ENCODE measurements at regions not wholly inside any gene's neighbourhood (a gene's known extent, or its start where the extent isn't known, plus 50 kb on each side); places are given as distances from the start of the nearest gene placed in this dataset.
"Not testable (repeated sequence)": the region's sequence is repeated elsewhere in the genome, so short reads cannot be mapped to it uniquely, and the experiment has no call there.

DNA sequence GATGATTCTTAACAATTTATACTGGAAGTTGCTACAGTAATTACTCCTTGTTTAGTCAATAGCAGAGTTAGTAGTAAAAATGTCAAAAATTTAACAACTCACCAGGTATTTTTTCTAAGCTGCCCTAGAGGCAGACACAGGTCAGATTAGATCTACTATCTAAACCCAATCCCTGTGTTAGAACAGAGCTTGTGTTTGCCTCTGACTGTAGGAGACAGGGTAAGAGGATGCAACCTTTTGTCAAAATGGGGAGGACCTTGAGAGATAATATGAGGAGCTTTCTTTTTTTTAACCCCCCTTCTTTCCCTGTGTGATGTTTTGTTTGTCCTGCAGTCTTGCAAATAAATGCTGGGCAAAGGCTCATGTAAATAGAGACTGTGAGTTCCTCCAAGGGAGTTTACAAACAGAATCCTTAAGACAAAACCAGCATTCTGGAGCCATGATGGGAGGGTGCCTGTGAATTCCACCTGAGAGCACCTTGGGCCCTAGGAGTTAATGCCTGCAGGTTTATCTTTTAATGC is 353.1 kb downstream of the GATA3 start:
- Mint-ChIP-seq H3K36me3 (ENCODE audit: low read depth) (peaks cover 3% of the 10 kb centered on the region), H3K4me1 (peaks cover 51% of the 10 kb centered on the region), H3K27ac (peak overlapping the region; percentile 99), H3K27me3 (no peaks in the 10 kb centered on the region), H3K4me3 (peak overlapping the region; percentile 47)
- ATAC-seq, result peak; percentile 37
- H3K9me3 ChIP-seq (ENCODE audit: control insufficient read depth, low read length, poor library complexity, severe bottlenecking), result no peaks in the 10 kb centered on the region
- no peak for DNase-seq

DNA sequence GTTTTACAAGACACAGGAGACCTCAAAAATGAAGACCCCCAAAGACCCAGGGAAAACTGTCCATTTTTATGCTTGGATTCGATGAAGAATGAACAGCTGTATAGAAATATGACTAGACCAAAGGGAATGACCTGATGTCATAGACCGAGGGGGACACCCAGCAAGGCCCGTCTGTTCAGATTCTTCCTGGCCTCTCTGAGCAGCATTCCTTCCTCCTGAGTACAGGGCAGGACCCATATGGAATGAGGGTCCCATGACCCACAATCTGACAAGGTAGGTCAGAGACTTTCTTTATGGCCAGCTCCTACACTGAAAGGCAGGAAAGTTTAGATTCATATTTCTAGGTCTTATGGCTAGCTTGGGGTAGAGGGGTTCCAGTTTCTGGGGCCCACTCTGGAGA is 356.0 kb downstream of the GATA3 start:
- Mint-ChIP-seq H3K27me3 (no peaks in the 10 kb centered on the region), H3K36me3 (ENCODE audit: low read depth) (peaks cover 3% of the 10 kb centered on the region), H3K4me3 (no peak overlapping the region), H3K27ac (peak overlapping the region; percentile 99), H3K4me1 (peaks cover 29% of the 10 kb centered on the region)
- DNase-seq (no peak), ATAC-seq (no peak)
- no peaks in the 10 kb centered on the region for H3K9me3 ChIP-seq (ENCODE audit: control insufficient read depth, low read length, poor library complexity, severe bottlenecking)

DNA sequence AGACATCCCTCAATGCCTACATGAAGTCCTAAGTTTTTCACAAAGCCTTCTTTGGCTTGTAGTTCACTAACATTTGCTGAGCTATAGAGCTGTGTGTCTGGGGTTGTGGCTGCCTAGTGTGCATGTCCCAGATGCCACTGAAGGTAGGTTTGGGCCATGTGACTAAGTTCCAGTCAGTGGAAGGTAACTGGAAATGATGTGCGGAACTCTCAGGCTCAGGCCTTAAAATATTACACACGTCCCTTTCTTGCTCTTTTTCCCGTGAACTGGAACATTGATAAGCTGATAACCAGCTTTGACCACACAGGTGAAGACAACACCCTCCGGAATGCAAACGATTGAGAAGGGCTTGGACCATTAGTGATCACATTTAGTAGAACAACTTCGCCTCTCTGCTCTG is 358.1 kb downstream of the GATA3 start:
- peak overlapping the region; percentile 99 for H3K27ac Mint-ChIP-seq
- no peak overlapping the region for H3K4me3 Mint-ChIP-seq
- peaks cover 3% of the 10 kb centered on the region for H3K36me3 Mint-ChIP-seq (ENCODE audit: low read depth)
- no peak for DNase-seq
- no peak for ATAC-seq
- H3K9me3 ChIP-seq (ENCODE audit: control insufficient read depth, low read length, poor library complexity, severe bottlenecking), result no peaks in the 10 kb centered on the region
- peaks cover 26% of the 10 kb centered on the region for H3K4me1 Mint-ChIP-seq
- H3K27me3 Mint-ChIP-seq, result no peaks in the 10 kb centered on the region

DNA sequence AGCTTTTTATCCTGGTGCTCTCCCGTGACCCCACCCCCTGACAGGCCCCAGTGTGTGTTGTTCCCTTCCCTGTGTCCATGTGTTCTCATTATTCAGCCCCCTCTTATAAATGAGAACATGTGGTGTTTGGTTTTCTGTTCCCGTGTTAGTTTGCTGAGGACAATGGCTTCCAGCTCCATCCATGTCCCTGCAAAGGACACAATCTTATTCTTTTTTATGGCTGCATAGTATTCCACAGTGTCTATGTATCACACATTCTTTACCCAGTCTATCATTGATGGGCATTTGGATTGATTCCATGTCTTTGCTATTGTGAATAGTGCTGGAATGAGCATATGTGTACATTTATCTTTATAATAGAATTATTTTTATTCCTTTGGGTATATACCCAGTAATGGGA is 360.5 kb downstream of the GATA3 start:
- not testable (repeated sequence) for H3K36me3 Mint-ChIP-seq (ENCODE audit: low read depth); ATAC-seq; H3K4me3 Mint-ChIP-seq; H3K9me3 ChIP-seq (ENCODE audit: control insufficient read depth, low read length, poor library complexity, severe bottlenecking); H3K27me3 Mint-ChIP-seq; DNase-seq
- Mint-ChIP-seq H3K4me1 (peaks cover 31% of the 10 kb centered on the region), H3K27ac (peak overlapping the region; percentile 93)

DNA sequence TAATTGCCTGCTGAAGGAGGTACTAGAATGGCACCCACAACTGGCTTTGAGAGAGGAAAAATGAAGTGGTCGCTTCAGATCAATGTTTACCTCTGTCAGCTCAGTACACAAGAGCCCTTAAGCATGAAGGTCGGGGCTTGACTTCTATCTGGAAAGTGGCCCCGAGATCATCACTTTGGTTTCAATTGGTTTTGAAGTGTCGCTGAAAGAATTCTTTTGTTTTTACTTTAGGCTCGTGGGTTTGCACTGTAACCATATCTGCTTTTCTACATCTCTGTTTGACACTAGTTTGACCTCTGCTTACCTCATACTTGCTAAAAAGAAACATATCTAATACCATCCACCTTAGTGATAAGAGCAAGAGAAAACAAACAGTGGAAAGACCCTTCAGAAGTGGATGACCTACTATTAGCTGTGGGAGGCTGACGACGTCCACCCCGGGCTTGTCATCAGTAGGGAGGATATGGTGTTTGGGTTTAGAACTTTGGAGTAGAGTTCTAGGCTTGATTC is 361.8 kb downstream of the GATA3 start:
- Mint-ChIP-seq H3K36me3 (ENCODE audit: low read depth) (peaks cover 4% of the 10 kb centered on the region), H3K4me3 (no peak overlapping the region), H3K4me1 (peaks cover 26% of the 10 kb centered on the region), H3K27me3 (no peaks in the 10 kb centered on the region), H3K27ac (peak overlapping the region; percentile 93)
- ATAC-seq (peak; percentile 93), DNase-seq (peak; percentile 19 to 53 (median 34))
- H3K9me3 ChIP-seq (ENCODE audit: control insufficient read depth, low read length, poor library complexity, severe bottlenecking), result no peaks in the 10 kb centered on the region

DNA sequence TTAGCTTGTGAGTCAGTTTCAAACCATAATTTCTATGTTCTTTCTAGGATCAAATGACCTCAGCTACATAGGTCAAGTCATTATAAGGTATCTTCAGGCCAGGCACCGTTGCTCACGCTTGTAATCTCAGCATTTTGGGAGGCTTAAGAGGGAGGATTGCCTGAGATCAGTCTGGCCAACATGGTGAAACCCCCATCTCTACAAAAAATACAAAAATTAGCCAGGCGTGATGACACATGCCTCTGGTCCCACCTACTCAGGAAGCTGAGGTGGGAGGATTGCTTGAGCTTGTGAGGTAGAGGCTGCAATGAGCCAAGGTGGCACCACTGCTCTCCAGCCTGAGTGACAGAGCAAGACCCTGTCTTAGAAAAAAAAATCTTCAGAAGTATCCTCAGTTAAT is 362.3 kb downstream of the GATA3 start:
- Mint-ChIP-seq H3K4me1 (peaks cover 24% of the 10 kb centered on the region), H3K36me3 (ENCODE audit: low read depth) (peaks cover 7% of the 10 kb centered on the region), H3K27ac (peak overlapping the region; percentile 93), H3K4me3 (no peak overlapping the region), H3K27me3 (no peaks in the 10 kb centered on the region)
- DNase-seq, result peak in 1 of 3 donors; percentile 43
- H3K9me3 ChIP-seq (ENCODE audit: control insufficient read depth, low read length, poor library complexity, severe bottlenecking), result no peaks in the 10 kb centered on the region
- peak; percentile 26 for ATAC-seq

DNA sequence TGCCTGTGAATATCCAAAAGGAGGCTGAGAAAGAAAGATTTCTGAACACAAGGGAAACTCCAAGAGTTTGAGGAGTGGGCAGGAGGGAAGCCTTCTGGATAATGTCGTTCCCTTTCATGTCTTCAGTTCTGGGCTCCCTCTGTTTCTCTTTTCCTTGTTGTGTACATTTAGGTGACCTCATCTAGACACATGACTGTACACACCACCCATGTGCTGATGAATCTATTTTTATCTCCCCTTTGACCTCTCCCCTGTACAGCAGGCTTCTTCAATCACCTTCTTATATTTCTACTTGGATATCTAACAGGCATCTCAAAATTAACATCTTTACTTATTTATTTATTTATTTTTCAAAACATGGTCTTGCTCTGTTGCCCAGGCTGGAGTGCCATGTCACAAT is 363.1 kb downstream of the GATA3 start:
- H3K27me3 Mint-ChIP-seq, result no peaks in the 10 kb centered on the region
- ATAC-seq, result no peak
- peaks cover 22% of the 10 kb centered on the region for H3K4me1 Mint-ChIP-seq
- H3K36me3 Mint-ChIP-seq (ENCODE audit: low read depth), result peaks cover 7% of the 10 kb centered on the region
- no peak overlapping the region for H3K4me3 Mint-ChIP-seq
- H3K27ac Mint-ChIP-seq, result peak overlapping the region; percentile 93
- DNase-seq, result no peak
- H3K9me3 ChIP-seq (ENCODE audit: control insufficient read depth, low read length, poor library complexity, severe bottlenecking), result no peaks in the 10 kb centered on the region

DNA sequence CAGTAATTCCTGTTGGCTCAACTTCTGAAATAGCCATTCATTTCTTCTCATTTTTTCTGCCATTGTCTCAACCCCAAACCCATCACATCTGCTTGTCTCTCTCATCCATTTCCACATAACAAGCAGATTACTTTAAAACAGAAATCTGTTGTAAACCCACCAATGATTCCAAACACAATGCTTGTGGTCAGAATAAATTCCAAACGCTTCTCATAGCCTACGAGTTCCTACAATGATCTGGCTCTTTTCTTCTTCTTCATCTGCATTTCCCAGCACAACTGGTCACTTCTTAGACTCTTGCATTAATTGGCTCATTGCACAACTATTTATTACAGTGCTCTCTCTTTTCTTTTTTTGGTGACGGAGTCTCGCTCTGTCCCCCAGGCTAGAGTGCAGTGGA is 364.1 kb downstream of the GATA3 start:
- ATAC-seq (no peak), DNase-seq (no peak)
- no peaks in the 10 kb centered on the region for H3K9me3 ChIP-seq (ENCODE audit: control insufficient read depth, low read length, poor library complexity, severe bottlenecking)
- H3K36me3 Mint-ChIP-seq (ENCODE audit: low read depth), result peaks cover 7% of the 10 kb centered on the region
- no peaks in the 10 kb centered on the region for H3K27me3 Mint-ChIP-seq
- peak overlapping the region; percentile 93 for H3K27ac Mint-ChIP-seq
- H3K4me1 Mint-ChIP-seq, result peaks cover 22% of the 10 kb centered on the region
- no peak overlapping the region for H3K4me3 Mint-ChIP-seq

DNA sequence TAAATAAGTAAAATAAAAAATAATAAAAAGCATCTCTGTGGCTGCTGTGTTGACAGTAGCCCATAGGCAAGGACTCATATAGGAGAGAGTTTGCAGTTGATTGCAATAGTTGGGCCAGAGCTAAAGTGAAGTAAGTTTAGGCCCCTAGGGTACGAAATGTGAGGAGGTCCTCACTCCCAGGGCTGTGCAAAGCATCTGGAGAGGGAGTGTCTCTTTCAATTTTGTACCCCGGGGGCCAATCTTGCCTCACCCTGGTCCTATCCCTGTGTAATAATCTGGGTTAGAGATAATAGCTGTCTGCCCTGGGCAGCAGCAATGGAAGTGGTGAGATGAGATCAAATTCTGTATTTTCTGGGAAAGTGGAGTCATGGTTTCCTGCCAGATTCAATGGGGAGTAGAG is 365.7 kb downstream of the GATA3 start:
- H3K4me1 Mint-ChIP-seq, result peaks cover 30% of the 10 kb centered on the region
- DNase-seq (no peak), ATAC-seq (no peak)
- peak overlapping the region; percentile 79 for H3K27ac Mint-ChIP-seq
- H3K9me3 ChIP-seq (ENCODE audit: control insufficient read depth, low read length, poor library complexity, severe bottlenecking), result no peaks in the 10 kb centered on the region
- no peak overlapping the region for H3K4me3 Mint-ChIP-seq
- H3K27me3 Mint-ChIP-seq, result no peaks in the 10 kb centered on the region
- peaks cover 7% of the 10 kb centered on the region for H3K36me3 Mint-ChIP-seq (ENCODE audit: low read depth)

DNA sequence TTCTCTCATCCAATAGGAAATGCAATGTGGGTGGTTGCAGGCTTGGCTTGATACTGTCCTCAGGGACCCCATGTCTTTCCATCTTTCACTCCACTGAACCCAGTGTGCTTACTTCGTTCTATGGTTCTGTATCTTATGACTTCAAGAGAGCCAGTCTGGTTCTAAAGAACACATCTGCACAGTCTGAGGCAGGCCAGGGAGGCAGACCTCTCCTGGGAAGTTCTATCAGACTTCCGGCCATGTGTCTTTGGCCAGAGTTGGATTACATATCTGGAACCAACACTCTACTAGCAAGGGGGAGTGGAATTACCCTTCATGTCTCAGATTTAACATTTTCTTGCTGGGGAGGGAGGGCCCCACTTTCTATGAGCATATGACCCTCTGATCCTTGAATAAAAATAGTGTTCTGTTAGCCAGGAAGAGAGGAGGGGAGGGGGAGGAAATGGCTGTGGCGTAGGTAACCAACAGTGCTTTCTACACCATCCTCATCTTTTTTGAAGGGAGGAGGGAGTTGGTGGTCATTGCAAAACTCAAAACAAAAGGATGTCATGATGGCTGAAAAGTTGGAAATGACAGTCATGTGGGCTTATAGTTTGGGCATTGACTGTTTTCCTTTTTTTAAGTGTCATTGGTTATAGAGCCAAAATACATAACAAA is 370.2 kb downstream of the GATA3 start:
- ATAC-seq (peak; percentile 44), DNase-seq (no peak)
- H3K36me3 Mint-ChIP-seq (ENCODE audit: low read depth), result peaks cover 3% of the 10 kb centered on the region
- no peak overlapping the region for H3K4me3 Mint-ChIP-seq
- peak overlapping the region; percentile 62 for H3K27ac Mint-ChIP-seq
- no peaks in the 10 kb centered on the region for H3K9me3 ChIP-seq (ENCODE audit: control insufficient read depth, low read length, poor library complexity, severe bottlenecking)
- H3K4me1 Mint-ChIP-seq, result peaks cover 17% of the 10 kb centered on the region
- no peaks in the 10 kb centered on the region for H3K27me3 Mint-ChIP-seq

DNA sequence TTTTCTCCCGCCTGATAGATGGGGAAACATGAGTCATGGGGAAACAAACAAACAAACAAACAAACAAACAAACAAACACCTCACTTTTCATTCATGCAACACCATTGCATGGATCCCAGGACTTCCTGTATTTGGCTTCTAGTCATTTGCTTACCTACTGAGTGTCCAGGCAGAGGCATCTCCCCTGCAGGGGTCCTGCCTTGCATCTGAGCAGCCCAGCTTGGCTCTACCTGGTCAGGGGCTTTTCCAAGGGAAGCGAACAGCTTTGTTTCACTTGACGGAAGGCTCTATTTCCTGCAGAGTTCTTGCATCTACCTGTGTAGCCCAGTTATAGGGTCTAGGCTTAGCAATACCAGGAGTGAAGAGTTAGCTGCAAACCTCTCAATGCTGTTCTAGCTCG is 374.2 kb downstream of the GATA3 start:
- no peak overlapping the region for H3K27ac Mint-ChIP-seq
- H3K36me3 Mint-ChIP-seq (ENCODE audit: low read depth), result no peaks in the 10 kb centered on the region
- H3K4me3 Mint-ChIP-seq, result no peak overlapping the region
- ATAC-seq (no peak), DNase-seq (no peak)
- H3K9me3 ChIP-seq (ENCODE audit: control insufficient read depth, low read length, poor library complexity, severe bottlenecking), result no peaks in the 10 kb centered on the region
- peaks cover 21% of the 10 kb centered on the region for H3K4me1 Mint-ChIP-seq
- no peaks in the 10 kb centered on the region for H3K27me3 Mint-ChIP-seq

DNA sequence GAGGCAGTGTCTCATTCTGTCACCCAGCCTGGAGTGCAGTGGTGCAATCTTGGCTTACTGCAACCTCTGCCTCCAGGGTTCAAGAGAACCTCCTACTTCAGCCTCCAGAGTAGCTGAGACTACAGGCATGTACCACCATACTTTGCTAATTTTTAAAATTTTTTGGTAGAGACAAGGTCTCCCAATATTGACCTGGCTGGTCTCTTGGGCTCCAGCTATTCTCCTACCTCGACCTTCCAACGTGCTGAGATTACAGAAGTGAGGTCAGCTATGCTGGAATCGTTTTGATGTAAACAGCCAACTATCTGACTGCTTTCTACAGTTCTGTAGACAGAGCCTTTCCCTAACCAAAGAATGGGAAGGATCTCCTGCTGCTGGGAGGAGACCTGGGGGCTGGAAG is 375.8 kb downstream of the GATA3 start:
- H3K9me3 ChIP-seq (ENCODE audit: control insufficient read depth, low read length, poor library complexity, severe bottlenecking), result no peaks in the 10 kb centered on the region
- Mint-ChIP-seq H3K27me3 (no peaks in the 10 kb centered on the region), H3K27ac (peak overlapping the region; percentile 75), H3K4me3 (no peak overlapping the region), H3K36me3 (ENCODE audit: low read depth) (no peaks in the 10 kb centered on the region), H3K4me1 (peaks cover 12% of the 10 kb centered on the region)
- no peak for DNase-seq
- no peak for ATAC-seq

DNA sequence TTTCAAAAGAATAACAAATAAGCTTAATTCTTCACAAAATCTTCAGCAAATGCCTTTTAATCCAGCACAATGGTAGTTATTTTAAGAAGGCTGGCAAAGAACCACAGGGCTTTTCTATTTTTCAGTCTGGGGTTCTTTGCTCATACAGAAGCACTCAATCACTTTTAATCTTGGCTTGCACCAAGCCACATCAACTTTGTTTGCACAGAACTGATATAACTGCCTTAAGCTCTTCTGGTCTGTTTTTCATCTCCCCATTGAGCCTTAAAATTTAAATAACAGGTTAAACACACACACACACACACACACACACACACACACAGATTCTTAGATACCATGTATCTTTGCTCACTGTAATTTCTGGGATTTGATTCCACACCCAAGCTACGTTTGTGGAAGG is 377.0 kb downstream of the GATA3 start:
- Mint-ChIP-seq H3K27ac (peak overlapping the region; percentile 75), H3K4me3 (peak overlapping the region; percentile 47), H3K4me1 (peaks cover 10% of the 10 kb centered on the region), H3K27me3 (no peaks in the 10 kb centered on the region), H3K36me3 (ENCODE audit: low read depth) (no peaks in the 10 kb centered on the region)
- ATAC-seq (no peak), DNase-seq (no peak)
- no peaks in the 10 kb centered on the region for H3K9me3 ChIP-seq (ENCODE audit: control insufficient read depth, low read length, poor library complexity, severe bottlenecking)
